Panc1 (cell line): ENCODE measurements at regions not wholly inside any gene's neighbourhood (a gene's known extent, or its start where the extent isn't known, plus 50 kb on each side); places are given as distances from the start of the nearest gene placed in this dataset.

Experiments
- ATAC-seq: fragments of 200-7000 bp; cut with Tn5 transposase; 2 replicates; pipeline ENCODE4 v1.9.1; 2020; ENCODE audit warnings: mild to moderate bottlenecking, moderate library complexity
- BruUV-seq: library from RNA; stranded (reverse); fragments of 400-500 nt; replicated peaks from 2 replicates; lab custom pipeline; 2021; lab: Mats Ljungman, UMichigan
- CTCF ChIA-PET: fragments of 300-600 bp; sonication (Branson Sonifier 250); formaldehyde crosslinking; loops from one replicate; lab custom pipeline; 2022; ENCODE audit warnings: antibody characterized with exemption; lab: Charles Lee
- POLR2A ChIA-PET: fragments of 300-600 bp; sonication (Branson Sonifier 250); formaldehyde crosslinking; loops from one replicate; lab custom pipeline; 2022; ENCODE audit warnings: antibody characterized with exemption; lab: Charles Lee
- DNase-seq: peaks from one replicate; pipeline ENCODE4 v3.0.0-alpha.2; 2010; ENCODE audit warnings: low read depth, low spot score
- H3K27ac ChIP-seq: 2 replicates; pipeline ENCODE4 v1.5.1; 2011; ENCODE audit warnings: mild to moderate bottlenecking, low read length, inconsistent platforms
- H3K27me3 ChIP-seq: fragments of 200-500 bp; sonication (Bioruptor generic); 2 replicates; pipeline ENCODE4 v1.6.0; 2014; ENCODE audit warnings: low read length, inconsistent platforms; ENCODE audit not compliant: control insufficient read depth, insufficient read depth
- H3K36me3 ChIP-seq: fragments of 200-500 bp; sonication (Bioruptor generic); 2 replicates; pipeline ENCODE4 v1.5.1; 2014; ENCODE audit warnings: inconsistent platforms, mild to moderate bottlenecking, low read length, moderate library complexity; ENCODE audit not compliant: control insufficient read depth, insufficient read depth
- H3K4me1 ChIP-seq: 2 replicates; pipeline ENCODE4 v1.5.1; 2011; ENCODE audit warnings: inconsistent platforms, mild to moderate bottlenecking, low read length, moderate library complexity; ENCODE audit not compliant: control insufficient read depth, insufficient read depth
- H3K4me3 ChIP-seq, 2 experiments: 2 replicates each; pipeline ENCODE4 v1.5.1; 2011 to 2012; ENCODE audit warnings: low read depth in 2 of 2, low read length in 2 of 2, mild to moderate bottlenecking in 2 of 2, inconsistent platforms in 1 of 2, moderate library complexity in 1 of 2
- H3K9me3 ChIP-seq: fragments of 200-500 bp; sonication (Bioruptor generic); 2 replicates; pipeline ENCODE4 v1.5.1; 2014; ENCODE audit warnings: low read depth, mild to moderate bottlenecking, inconsistent platforms, low read length, moderate library complexity; ENCODE audit not compliant: control insufficient read depth, insufficient read depth
- POLR2AphosphoS5 ChIP-seq: IDR thresholded peaks from 2 replicates; pipeline ENCODE4 v1.6.1; 2012; ENCODE audit warnings: mild to moderate bottlenecking, low read depth, low read length, moderate library complexity
- SIN3A ChIP-seq: IDR thresholded peaks from 2 replicates; pipeline ENCODE4 v1.6.1; 2012; ENCODE audit warnings: low read depth, mild to moderate bottlenecking, low read length, moderate library complexity, borderline replicate concordance; ENCODE audit not compliant: insufficient read depth
- TCF7L2 ChIP-seq: IDR thresholded peaks from 2 replicates; pipeline ENCODE4 v1.6.1; 2011; ENCODE audit warnings: mild to moderate bottlenecking, low read depth, low read length, inconsistent platforms
- in situ Hi-C: cut with HindIII; loops from 2 replicates; pipeline ENCODE4 v1.10.0; 2016; ENCODE audit warnings: low sequenced_read_pairs, low pct_unique_long_range_greater_than_20kb
- intact Hi-C: fragments of 100-400 bp; cut with micrococcal nuclease; formaldehyde crosslinking; loops from one replicate; pipeline ENCODE4 v1.10.0; 2022; ENCODE audit not compliant: unreplicated experiment
- TF ChIP-seq, protein P1 (sequence below), 2 experiments: IDR thresholded peaks; 2 replicates each; pipeline ENCODE4 v1.6.1; 2011 to 2012; ENCODE audit warnings: low read depth in 2 of 2, control low read depth in 1 of 2, low read length in 1 of 2, mild to moderate bottlenecking in 1 of 2, moderate library complexity in 1 of 2; ENCODE audit not compliant: insufficient read depth in 1 of 2
- TF ChIP-seq, protein P2 (sequence below): fragments of 450-650 bp; IDR thresholded peaks from 2 replicates; pipeline ENCODE4 v1.5.1; 2017; ENCODE audit warnings: mild to moderate bottlenecking

DNA sequence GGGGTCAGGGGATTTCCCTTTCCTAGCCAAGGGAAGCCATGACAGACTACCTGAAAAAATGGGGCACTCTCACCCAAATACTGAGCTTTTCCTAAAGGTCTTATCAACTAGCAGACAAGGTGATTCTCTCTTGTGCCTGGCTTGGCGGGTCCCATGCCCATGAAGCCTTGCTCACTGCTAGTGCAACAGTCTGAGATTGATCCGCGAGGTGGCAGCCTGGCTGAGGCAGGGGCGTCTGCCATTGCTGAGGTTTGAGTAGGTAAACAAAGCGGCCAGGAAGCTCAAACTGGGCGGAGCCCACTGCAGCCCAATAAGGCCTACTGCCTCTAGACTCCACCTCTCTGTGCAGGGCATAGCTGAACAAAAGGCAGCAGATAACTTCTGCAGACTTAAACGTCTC, 152.6 kb upstream of the PMFBP1 start:
- TF ChIP-seq TCF7L2 = no peak
- TF ChIP-seq, protein P1, sequence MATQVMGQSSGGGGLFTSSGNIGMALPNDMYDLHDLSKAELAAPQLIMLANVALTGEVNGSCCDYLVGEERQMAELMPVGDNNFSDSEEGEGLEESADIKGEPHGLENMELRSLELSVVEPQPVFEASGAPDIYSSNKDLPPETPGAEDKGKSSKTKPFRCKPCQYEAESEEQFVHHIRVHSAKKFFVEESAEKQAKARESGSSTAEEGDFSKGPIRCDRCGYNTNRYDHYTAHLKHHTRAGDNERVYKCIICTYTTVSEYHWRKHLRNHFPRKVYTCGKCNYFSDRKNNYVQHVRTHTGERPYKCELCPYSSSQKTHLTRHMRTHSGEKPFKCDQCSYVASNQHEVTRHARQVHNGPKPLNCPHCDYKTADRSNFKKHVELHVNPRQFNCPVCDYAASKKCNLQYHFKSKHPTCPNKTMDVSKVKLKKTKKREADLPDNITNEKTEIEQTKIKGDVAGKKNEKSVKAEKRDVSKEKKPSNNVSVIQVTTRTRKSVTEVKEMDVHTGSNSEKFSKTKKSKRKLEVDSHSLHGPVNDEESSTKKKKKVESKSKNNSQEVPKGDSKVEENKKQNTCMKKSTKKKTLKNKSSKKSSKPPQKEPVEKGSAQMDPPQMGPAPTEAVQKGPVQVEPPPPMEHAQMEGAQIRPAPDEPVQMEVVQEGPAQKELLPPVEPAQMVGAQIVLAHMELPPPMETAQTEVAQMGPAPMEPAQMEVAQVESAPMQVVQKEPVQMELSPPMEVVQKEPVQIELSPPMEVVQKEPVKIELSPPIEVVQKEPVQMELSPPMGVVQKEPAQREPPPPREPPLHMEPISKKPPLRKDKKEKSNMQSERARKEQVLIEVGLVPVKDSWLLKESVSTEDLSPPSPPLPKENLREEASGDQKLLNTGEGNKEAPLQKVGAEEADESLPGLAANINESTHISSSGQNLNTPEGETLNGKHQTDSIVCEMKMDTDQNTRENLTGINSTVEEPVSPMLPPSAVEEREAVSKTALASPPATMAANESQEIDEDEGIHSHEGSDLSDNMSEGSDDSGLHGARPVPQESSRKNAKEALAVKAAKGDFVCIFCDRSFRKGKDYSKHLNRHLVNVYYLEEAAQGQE (IDR thresholded peaks at IDR 0.05; ENCODE audit: insufficient read depth in 1 of 2, low read depth in 2 of 2, low read length in 1 of 2) = no peak
- no peak for TF ChIP-seq SIN3A
- TF ChIP-seq, protein P2, sequence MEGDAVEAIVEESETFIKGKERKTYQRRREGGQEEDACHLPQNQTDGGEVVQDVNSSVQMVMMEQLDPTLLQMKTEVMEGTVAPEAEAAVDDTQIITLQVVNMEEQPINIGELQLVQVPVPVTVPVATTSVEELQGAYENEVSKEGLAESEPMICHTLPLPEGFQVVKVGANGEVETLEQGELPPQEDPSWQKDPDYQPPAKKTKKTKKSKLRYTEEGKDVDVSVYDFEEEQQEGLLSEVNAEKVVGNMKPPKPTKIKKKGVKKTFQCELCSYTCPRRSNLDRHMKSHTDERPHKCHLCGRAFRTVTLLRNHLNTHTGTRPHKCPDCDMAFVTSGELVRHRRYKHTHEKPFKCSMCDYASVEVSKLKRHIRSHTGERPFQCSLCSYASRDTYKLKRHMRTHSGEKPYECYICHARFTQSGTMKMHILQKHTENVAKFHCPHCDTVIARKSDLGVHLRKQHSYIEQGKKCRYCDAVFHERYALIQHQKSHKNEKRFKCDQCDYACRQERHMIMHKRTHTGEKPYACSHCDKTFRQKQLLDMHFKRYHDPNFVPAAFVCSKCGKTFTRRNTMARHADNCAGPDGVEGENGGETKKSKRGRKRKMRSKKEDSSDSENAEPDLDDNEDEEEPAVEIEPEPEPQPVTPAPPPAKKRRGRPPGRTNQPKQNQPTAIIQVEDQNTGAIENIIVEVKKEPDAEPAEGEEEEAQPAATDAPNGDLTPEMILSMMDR = no peak
- no peak for ATAC-seq
- ChIA-PET CTCF (no interaction called here), POLR2A (no interaction called here)
- intact Hi-C loops = no loop called here
- BruUV-seq = no TSS peak
- H3K27ac ChIP-seq = no peak overlapping the region
- H3K9me3 ChIP-seq = no peaks in the 10 kb centered on the region
- H3K36me3 ChIP-seq = no peaks in the 10 kb centered on the region
- H3K4me3 ChIP-seq = no peak overlapping the region
- no peaks in the 10 kb centered on the region for H3K4me1 ChIP-seq
- H3K27me3 ChIP-seq = no peaks in the 10 kb centered on the region
- no peak for DNase-seq
- in situ Hi-C loops = no loop called here

DNA sequence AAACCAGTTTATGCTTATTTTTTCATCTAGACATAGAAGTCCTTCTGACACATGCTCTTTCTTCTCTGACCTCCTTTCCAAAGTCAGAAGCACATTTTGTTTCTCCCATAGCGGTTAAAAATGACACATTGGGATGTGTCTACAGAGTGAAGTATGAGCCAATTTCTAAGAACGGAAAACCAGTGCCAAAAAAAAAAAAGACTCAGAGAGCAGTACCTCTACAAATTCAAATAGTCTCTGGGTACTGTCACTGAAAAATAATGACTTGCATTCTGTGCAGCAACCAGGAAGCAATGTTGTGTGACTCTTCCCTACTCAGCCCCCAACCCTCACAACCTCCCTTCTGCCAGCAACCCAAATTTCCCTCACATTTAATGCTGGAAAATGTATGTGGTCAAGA, 145.5 kb upstream of the PMFBP1 start:
- no peak for TF ChIP-seq POLR2AphosphoS5
- Histone ChIP-seq H3K4me1 (no peaks in the 10 kb centered on the region), H3K27me3 (no peaks in the 10 kb centered on the region), H3K9me3 (no peaks in the 10 kb centered on the region), H3K27ac (no peak overlapping the region), H3K4me3 (no peak overlapping the region), H3K36me3 (no peaks in the 10 kb centered on the region)
- DNase-seq = no peak
- ATAC-seq = no peak
- ChIA-PET CTCF (no interaction called here), POLR2A (no interaction called here)
- BruUV-seq = no TSS peak
- intact Hi-C loops = no loop called here
- in situ Hi-C loops = no loop called here

DNA sequence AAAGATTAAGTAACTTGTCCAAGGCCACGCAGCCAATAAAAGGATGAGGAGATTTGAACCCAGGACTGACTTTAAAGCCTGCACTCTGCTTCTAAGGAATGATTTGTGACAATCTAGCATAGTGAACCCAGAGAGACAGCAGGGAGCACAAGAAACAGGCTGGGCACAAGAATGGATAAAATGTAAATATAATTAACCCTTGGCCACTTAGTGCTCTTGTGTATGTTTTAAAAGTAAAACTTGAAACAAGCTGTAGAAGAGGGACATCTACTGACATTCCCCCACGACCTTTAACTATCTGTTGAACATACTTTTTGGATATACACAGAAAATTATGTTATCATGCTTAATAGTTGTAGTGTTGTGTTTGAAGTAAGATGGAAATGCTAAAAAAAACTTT, 141.9 kb upstream of the PMFBP1 start:
- Histone ChIP-seq H3K4me1 (no peaks in the 10 kb centered on the region), H3K27ac (no peak overlapping the region), H3K36me3 (no peaks in the 10 kb centered on the region), H3K4me3 (no peak overlapping the region), H3K27me3 (no peaks in the 10 kb centered on the region), H3K9me3 (no peaks in the 10 kb centered on the region)
- in situ Hi-C loops = no loop called here
- no peak for TF ChIP-seq TCF7L2
- TF ChIP-seq SIN3A = no peak
- TF ChIP-seq, protein P2 = no peak
- no peak for DNase-seq
- ATAC-seq = no peak
- ChIA-PET POLR2A (no interaction called here), CTCF (no interaction called here)
- BruUV-seq = no TSS peak
- intact Hi-C loops = no loop called here
